ENCODE measurements at regions not wholly inside any gene's neighbourhood (a gene's known extent, or its start where the extent isn't known, plus 50 kb on each side); places are given as distances from the start of the nearest gene placed in this dataset.

DNA sequence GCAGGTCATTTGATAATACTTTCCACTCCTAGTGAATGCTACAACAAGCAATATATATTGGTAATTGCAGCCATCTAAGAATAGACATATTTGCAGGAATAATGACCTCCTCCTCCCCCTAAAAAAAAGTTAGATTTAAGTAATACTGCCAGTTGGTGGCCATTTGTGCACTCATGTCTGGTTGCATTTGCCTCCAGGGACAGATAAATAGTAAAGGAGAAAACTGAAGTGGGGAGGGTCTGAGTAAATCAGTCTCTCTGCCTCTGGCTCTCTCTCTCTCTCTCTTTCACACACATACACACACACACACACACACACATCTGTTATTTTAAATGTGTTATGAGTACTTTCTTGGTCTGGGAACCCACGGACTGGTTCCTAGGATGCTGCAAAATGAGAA lies 125.5 kb upstream of the UQCRFS1 start:
- Histone ChIP-seq H3K4me3 (ENCODE audit: insufficient read depth, low read depth, low read length) (no peak overlapping the region), H3K27ac (ENCODE audit: low read depth, low read length) (no peak overlapping the region), H3K9me3 (ENCODE audit: insufficient read depth, low read depth, low read length) (peaks cover 14% of the 10 kb centered on the region), H3K27me3 (ENCODE audit: insufficient read depth, low read length) (no peaks in the 10 kb centered on the region), H3K79me2 (ENCODE audit: insufficient read depth, low read length) (no peaks in the 10 kb centered on the region), H3K36me3 (ENCODE audit: insufficient read depth, low read length) (no peaks in the 10 kb centered on the region), H3K4me1 (ENCODE audit: insufficient read depth, low read length) (no peaks in the 10 kb centered on the region), H4K20me1 (ENCODE audit: insufficient read depth, low read length) (no peaks in the 10 kb centered on the region), H2AFZ (ENCODE audit: low read depth, low read length) (no peak overlapping the region), H3K9ac (ENCODE audit: low read length) (no peak overlapping the region), H3K4me2 (ENCODE audit: low read length) (no peak overlapping the region)
- Mint-ChIP-seq H3K4me1 (ENCODE audit: low read depth, unreplicated experiment) (no peaks in the 10 kb centered on the region), H3K9me3 (ENCODE audit: unreplicated experiment) (peaks cover 19% of the 10 kb centered on the region), H3K36me3 (ENCODE audit: low read depth, unreplicated experiment) (no peaks in the 10 kb centered on the region), H3K27ac (ENCODE audit: unreplicated experiment) (no peak overlapping the region), H3K27me3 (ENCODE audit: low read depth, unreplicated experiment) (peaks cover 15% of the 10 kb centered on the region), H3K4me3 (ENCODE audit: unreplicated experiment) (no peak overlapping the region)
- TF ChIP-seq EZH2 (IDR thresholded peaks at IDR 0.05; ENCODE audit: insufficient read depth, low read length): no peak
- TF ChIP-seq, protein P1, sequence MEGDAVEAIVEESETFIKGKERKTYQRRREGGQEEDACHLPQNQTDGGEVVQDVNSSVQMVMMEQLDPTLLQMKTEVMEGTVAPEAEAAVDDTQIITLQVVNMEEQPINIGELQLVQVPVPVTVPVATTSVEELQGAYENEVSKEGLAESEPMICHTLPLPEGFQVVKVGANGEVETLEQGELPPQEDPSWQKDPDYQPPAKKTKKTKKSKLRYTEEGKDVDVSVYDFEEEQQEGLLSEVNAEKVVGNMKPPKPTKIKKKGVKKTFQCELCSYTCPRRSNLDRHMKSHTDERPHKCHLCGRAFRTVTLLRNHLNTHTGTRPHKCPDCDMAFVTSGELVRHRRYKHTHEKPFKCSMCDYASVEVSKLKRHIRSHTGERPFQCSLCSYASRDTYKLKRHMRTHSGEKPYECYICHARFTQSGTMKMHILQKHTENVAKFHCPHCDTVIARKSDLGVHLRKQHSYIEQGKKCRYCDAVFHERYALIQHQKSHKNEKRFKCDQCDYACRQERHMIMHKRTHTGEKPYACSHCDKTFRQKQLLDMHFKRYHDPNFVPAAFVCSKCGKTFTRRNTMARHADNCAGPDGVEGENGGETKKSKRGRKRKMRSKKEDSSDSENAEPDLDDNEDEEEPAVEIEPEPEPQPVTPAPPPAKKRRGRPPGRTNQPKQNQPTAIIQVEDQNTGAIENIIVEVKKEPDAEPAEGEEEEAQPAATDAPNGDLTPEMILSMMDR (IDR thresholded peaks at IDR 0.05; ENCODE audit: insufficient read depth, low read depth, low read length): no peak
- DNase-seq (ENCODE audit: low read depth): no peak
- FAIRE-seq: no peak

- no peaks in the 10 kb centered on the region for H3K36me3 Mint-ChIP-seq (ENCODE audit: low read depth, unreplicated experiment)
- H3K4me2 ChIP-seq (ENCODE audit: low read length): no peak overlapping the region
- H3K27me3 ChIP-seq (ENCODE audit: insufficient read depth, low read length): no peaks in the 10 kb centered on the region
- no peak overlapping the region for H2AFZ ChIP-seq (ENCODE audit: low read depth, low read length)
- FAIRE-seq (no peak), DNase-seq (ENCODE audit: low read depth) (no peak)
- peaks cover 3% of the 10 kb centered on the region for H3K9me3 ChIP-seq (ENCODE audit: insufficient read depth, low read depth, low read length)
- TF ChIP-seq, protein P1 (IDR thresholded peaks at IDR 0.05; ENCODE audit: insufficient read depth, low read depth, low read length): no peak
- TF ChIP-seq EZH2 (IDR thresholded peaks at IDR 0.05; ENCODE audit: insufficient read depth, low read length): no peak
- H3K27ac ChIP-seq (ENCODE audit: low read depth, low read length): no peak overlapping the region
- peaks cover 9% of the 10 kb centered on the region for H3K27me3 Mint-ChIP-seq (ENCODE audit: low read depth, unreplicated experiment)
- no peaks in the 10 kb centered on the region for H3K79me2 ChIP-seq (ENCODE audit: insufficient read depth, low read length)
- H3K9me3 Mint-ChIP-seq (ENCODE audit: unreplicated experiment): peaks cover 17% of the 10 kb centered on the region
- no peaks in the 10 kb centered on the region for H3K4me1 Mint-ChIP-seq (ENCODE audit: low read depth, unreplicated experiment)
- H3K27ac Mint-ChIP-seq (ENCODE audit: unreplicated experiment): no peak overlapping the region
- H3K4me3 Mint-ChIP-seq (ENCODE audit: unreplicated experiment): no peak overlapping the region
- no peaks in the 10 kb centered on the region for H4K20me1 ChIP-seq (ENCODE audit: insufficient read depth, low read length)
- no peaks in the 10 kb centered on the region for H3K4me1 ChIP-seq (ENCODE audit: insufficient read depth, low read length)
- H3K9ac ChIP-seq (ENCODE audit: low read length): no peak overlapping the region
- H3K36me3 ChIP-seq (ENCODE audit: insufficient read depth, low read length): no peaks in the 10 kb centered on the region
- H3K4me3 ChIP-seq (ENCODE audit: insufficient read depth, low read depth, low read length): no peak overlapping the region
Observed at GRCh38 chr19:29342721-29343120, 129.8 kb upstream of the UQCRFS1 start.

DNA sequence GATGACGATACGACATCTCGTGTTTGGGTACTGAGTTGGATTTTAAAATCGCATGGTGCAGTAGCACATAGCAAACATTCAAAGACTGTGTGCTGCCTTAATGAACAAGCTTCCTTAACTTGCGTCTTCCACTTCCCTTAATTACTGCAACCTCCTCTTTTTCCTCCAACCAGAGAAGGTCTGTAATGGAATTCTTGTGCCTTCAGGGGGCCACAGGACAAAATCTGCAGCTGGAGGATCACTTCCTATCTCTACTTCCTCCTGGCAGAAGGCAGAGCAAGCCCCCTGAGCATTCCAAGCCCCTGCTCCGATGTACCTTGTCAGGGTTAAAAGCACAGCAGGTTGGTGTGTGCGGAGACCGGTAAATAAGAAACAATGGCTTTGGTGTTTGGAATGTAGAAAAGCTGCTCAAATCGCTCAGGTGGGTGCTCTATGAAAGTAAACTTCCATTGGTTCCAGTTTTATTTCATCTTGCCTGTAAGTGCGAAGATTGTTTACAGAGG lies 151.3 kb upstream of the UQCRFS1 start:
- no peak for DNase-seq (ENCODE audit: low read depth)
- Mint-ChIP-seq H3K36me3 (ENCODE audit: low read depth, unreplicated experiment) (no peaks in the 10 kb centered on the region), H3K4me3 (ENCODE audit: unreplicated experiment) (no peak overlapping the region), H3K4me1 (ENCODE audit: low read depth, unreplicated experiment) (no peaks in the 10 kb centered on the region), H3K27me3 (ENCODE audit: low read depth, unreplicated experiment) (peaks cover 38% of the 10 kb centered on the region), H3K27ac (ENCODE audit: unreplicated experiment) (no peak overlapping the region), H3K9me3 (ENCODE audit: unreplicated experiment) (peaks cover 1% of the 10 kb centered on the region)
- Histone ChIP-seq H3K9ac (ENCODE audit: low read length) (no peak overlapping the region), H3K9me3 (ENCODE audit: insufficient read depth, low read depth, low read length) (peaks cover 4% of the 10 kb centered on the region), H3K36me3 (ENCODE audit: insufficient read depth, low read length) (no peaks in the 10 kb centered on the region), H3K4me3 (ENCODE audit: insufficient read depth, low read depth, low read length) (no peak overlapping the region), H3K4me2 (ENCODE audit: low read length) (no peak overlapping the region), H3K4me1 (ENCODE audit: insufficient read depth, low read length) (no peaks in the 10 kb centered on the region), H3K27me3 (ENCODE audit: insufficient read depth, low read length) (no peaks in the 10 kb centered on the region), H4K20me1 (ENCODE audit: insufficient read depth, low read length) (no peaks in the 10 kb centered on the region), H3K27ac (ENCODE audit: low read depth, low read length) (no peak overlapping the region), H3K79me2 (ENCODE audit: insufficient read depth, low read length) (no peaks in the 10 kb centered on the region), H2AFZ (ENCODE audit: low read depth, low read length) (no peak overlapping the region)
- no peak for FAIRE-seq
- TF ChIP-seq EZH2 (IDR thresholded peaks at IDR 0.05; ENCODE audit: insufficient read depth, low read length): no peak
- TF ChIP-seq, protein P1 (IDR thresholded peaks at IDR 0.05; ENCODE audit: insufficient read depth, low read depth, low read length): no peak

Data from astrocyte (in vitro differentiated cells and primary cell).